A549 (cell line): ENCODE measurements at regions not wholly inside any gene's neighbourhood (a gene's known extent, or its start where the extent isn't known, plus 50 kb on each side); places are given as distances from the start of the nearest gene placed in this dataset.

Experiments used
- ATAC-seq, 2 experiments: fragments of 200-7000 bp in 1 of 2; fragments of >200 bp in 1 of 2; cut with Nextera tagmentation in 1 of 2; cut with Tn5 transposase in 1 of 2; 3 replicates each; pipeline versions ENCODE4 v1.8.0 to v1.9.1; 2018 to 2020; ENCODE audit warnings: mild to moderate bottlenecking in 1 of 2, moderate library complexity in 1 of 2
- CTCF ChIA-PET: fragments of 300-600 bp; sonication (Branson Sonifier 250); formaldehyde crosslinking; extraction: SDS; loops from one replicate; lab custom pipeline; 2021; ENCODE audit warnings: antibody characterized with exemption, inconsistent platforms; lab: Yijun Ruan, JAX
- POLR2A ChIA-PET: fragments of 350-600 bp; formaldehyde crosslinking; extraction: SDS; loops from one replicate; lab custom pipeline; 2021; ENCODE audit warnings: antibody characterized with exemption, inconsistent platforms; lab: Yijun Ruan, JAX
- DNase-seq, 2 experiments: peaks; one replicate each; pipeline versions ENCODE4 v3.0.0 to v3.0.0-alpha.2; 2011 to 2016; ENCODE audit warnings: low read depth in 1 of 2, low spot score in 1 of 2
- FAIRE-seq: peaks from 2 replicates; lab custom pipeline; 2011; peaks lifted over from hg19 to GRCh38; lab: Jason Lieb, UNC
- H3K27ac ChIP-seq, 2 experiments: fragments of >200 bp; sonication (Bioruptor Twin); formaldehyde crosslinking; 3 replicates each; pipeline ENCODE4 v1.5.1; 2016 to 2017
- H3K4me1 ChIP-seq: fragments of >200 bp; sonication (Bioruptor Twin); formaldehyde crosslinking; 3 replicates; pipeline ENCODE4 v1.6.1; 2016
- H3K4me2 ChIP-seq: fragments of >200 bp; sonication (Bioruptor Twin); formaldehyde crosslinking; 3 replicates; pipeline ENCODE4 v1.6.1; 2016
- H3K4me3 ChIP-seq: fragments of >200 bp; sonication (Bioruptor Twin); formaldehyde crosslinking; 3 replicates; pipeline ENCODE4 v1.5.1; 2016
- H3K9me3 ChIP-seq: fragments of >200 bp; sonication (Bioruptor Twin); formaldehyde crosslinking; 3 replicates; pipeline ENCODE4 v1.6.1; 2016
- ATOH8 ChIP-seq: fragments of 250-450 bp; sonication (Bioruptor Pico); IDR thresholded peaks from 2 replicates; pipeline ENCODE4 v1.5.0; 2020; ENCODE audit warnings: low read depth, mild to moderate bottlenecking, moderate library complexity
- CEBPB ChIP-seq, 2 experiments: fragments of >200 bp in 1 of 2; sonication (Bioruptor Twin) in 1 of 2; formaldehyde crosslinking in 1 of 2; IDR thresholded peaks; 2 replicates each; pipeline ENCODE4 v1.6.1; 2012 to 2016
- CTCF ChIP-seq: fragments of >200 bp; sonication (Bioruptor Twin); formaldehyde crosslinking; IDR thresholded peaks from 3 replicates; pipeline ENCODE4 v1.5.1; 2016
- EP300 ChIP-seq, 2 experiments: fragments of >200 bp; sonication (Bioruptor Twin); formaldehyde crosslinking; IDR thresholded peaks; 2 replicates in 1 of 2; 3 replicates in 1 of 2; pipeline ENCODE4 v1.6.1; 2016 to 2017
- FOSL2 ChIP-seq, 2 experiments: fragments of 450-650 bp in 1 of 2; fragments of >200 bp in 1 of 2; sonication (Bioruptor Twin) in 1 of 2; formaldehyde crosslinking; IDR thresholded peaks; 2 replicates each; pipeline versions ENCODE4 v1.5.0 to v1.6.1; 2016 to 2020; ENCODE audit warnings: mild to moderate bottlenecking in 1 of 2, moderate library complexity in 1 of 2
- FOXS1 ChIP-seq: fragments of 250-450 bp; sonication (Bioruptor Pico); IDR thresholded peaks from 2 replicates; pipeline ENCODE4 v1.5.0; 2020; ENCODE audit warnings: mild to moderate bottlenecking, moderate library complexity
- GATA3 ChIP-seq: IDR thresholded peaks from 2 replicates; pipeline ENCODE4 v1.6.1; 2012; ENCODE audit warnings: borderline replicate concordance
- HDAC2 ChIP-seq: fragments of 200-600 bp; sonication (generic); IDR thresholded peaks from 2 replicates; pipeline ENCODE4 v1.6.1; 2016
- HOXB13 ChIP-seq: fragments of 250-450 bp; sonication (Bioruptor Pico); IDR thresholded peaks from 2 replicates; pipeline ENCODE4 v1.5.0; 2020; ENCODE audit warnings: low read depth, mild to moderate bottlenecking, moderate library complexity
- JUN ChIP-seq, 2 experiments: fragments of >200 bp; sonication (Bioruptor Twin); formaldehyde crosslinking; IDR thresholded peaks; 2 replicates in 1 of 2; 3 replicates in 1 of 2; pipeline ENCODE4 v1.6.1; 2016 to 2017
- JUNB ChIP-seq: fragments of >200 bp; sonication (Bioruptor Twin); formaldehyde crosslinking; IDR thresholded peaks from 2 replicates; pipeline ENCODE4 v1.6.1; 2016
- KDM1A ChIP-seq: fragments of 200-600 bp; sonication (generic); IDR thresholded peaks from 2 replicates; pipeline ENCODE4 v1.6.1; 2016; ENCODE audit warnings: low read depth, mild to moderate bottlenecking
- KDM5A ChIP-seq: fragments of 200-600 bp; sonication (generic); IDR thresholded peaks from 2 replicates; pipeline ENCODE4 v1.6.1; 2016; ENCODE audit warnings: antibody characterized with exemption, mild to moderate bottlenecking
- MAFK ChIP-seq: fragments of 450-650 bp; IDR thresholded peaks from 2 replicates; pipeline ENCODE4 v1.6.1; 2014; ENCODE audit not compliant: partially characterized antibody
- MAX ChIP-seq: IDR thresholded peaks from 2 replicates; pipeline ENCODE4 v1.6.1; 2012
- MYC ChIP-seq: IDR thresholded peaks from 2 replicates; pipeline ENCODE4 v1.6.1; 2012; ENCODE audit warnings: mild to moderate bottlenecking, inconsistent platforms, low read length, improper control_type of control experiment, borderline replicate concordance
- RARB ChIP-seq: fragments of 250-450 bp; sonication (Bioruptor Pico); IDR thresholded peaks from 2 replicates; pipeline ENCODE4 v1.8.0; 2021; ENCODE audit warnings: mild to moderate bottlenecking, moderate library complexity
- RCOR1 ChIP-seq: fragments of 150-350 bp; IDR thresholded peaks from 2 replicates; pipeline ENCODE4 v1.6.1; 2014; ENCODE audit warnings: antibody characterized with exemption, low read length, low read depth
- REST ChIP-seq: fragments of 200-600 bp; sonication (generic); IDR thresholded peaks from 2 replicates; pipeline ENCODE4 v1.6.1; 2016; ENCODE audit warnings: antibody characterized with exemption, mild to moderate bottlenecking, moderate library complexity
- SMC3 ChIP-seq: fragments of >200 bp; sonication (Bioruptor Twin); formaldehyde crosslinking; IDR thresholded peaks from 3 replicates; pipeline ENCODE4 v1.6.1; 2018; ENCODE audit warnings: inconsistent platforms
- USF2 ChIP-seq: fragments of 450-650 bp; IDR thresholded peaks from 2 replicates; pipeline ENCODE4 v1.6.1; 2014; ENCODE audit warnings: antibody characterized with exemption
- ZC3H11A ChIP-seq: fragments of 450-650 bp; IDR thresholded peaks from 2 replicates; pipeline ENCODE4 v1.6.1; 2014; ENCODE audit warnings: antibody characterized with exemption, mild to moderate bottlenecking
- ZFP36 ChIP-seq: fragments of 450-650 bp; IDR thresholded peaks from 2 replicates; pipeline ENCODE4 v1.6.1; 2014; ENCODE audit warnings: borderline replicate concordance; ENCODE audit not compliant: partially characterized antibody
- WGBS: methylation state at CpG from one replicate; pipeline ENCODE4 v1.1.6; 2017; ENCODE audit errors: missing lambda C conversion rate; 5-methylcytosine and 5-hydroxymethylcytosine counted together
- TF ChIP-seq, protein P1 (sequence below): IDR thresholded peaks from 2 replicates; pipeline ENCODE4 v1.6.1; 2012; ENCODE audit warnings: low read depth, borderline replicate concordance

GRCh38 chr2:107589079-107589491 lies 237.6 kb upstream of the RGPD4 start (continued):
- TF ChIP-seq KDM5A, result no peak
- TF ChIP-seq HDAC2, result no peak
- TF ChIP-seq MYC, result no peak
- TF ChIP-seq HOXB13 (CRISPR knock-in tag), result no peak
- no peak for TF ChIP-seq RCOR1
- TF ChIP-seq, protein P1, sequence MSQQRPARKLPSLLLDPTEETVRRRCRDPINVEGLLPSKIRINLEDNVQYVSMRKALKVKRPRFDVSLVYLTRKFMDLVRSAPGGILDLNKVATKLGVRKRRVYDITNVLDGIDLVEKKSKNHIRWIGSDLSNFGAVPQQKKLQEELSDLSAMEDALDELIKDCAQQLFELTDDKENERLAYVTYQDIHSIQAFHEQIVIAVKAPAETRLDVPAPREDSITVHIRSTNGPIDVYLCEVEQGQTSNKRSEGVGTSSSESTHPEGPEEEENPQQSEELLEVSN, result no peak
- no peak for TF ChIP-seq GATA3

GRCh38 chr2:107591561-107592279 lies 235.0 kb upstream of the RGPD4 start:
- ChIA-PET POLR2A (no interaction called here), CTCF (no interaction called here)
- Histone ChIP-seq H3K4me1 (peaks cover 7% of the 10 kb centered on the region; the same call in 1 of the 3 replicates), H3K4me3 (no peak overlapping the region), H3K4me2 (no peak overlapping the region), H3K27ac (no peak overlapping the region), H3K9me3 (no peaks in the 10 kb centered on the region)
- TF ChIP-seq CEBPB (IDR thresholded peaks at IDR 0.05) (no peak), KDM5A (no peak), CTCF (no peak)
- ATAC-seq, result no peak
- DNase-seq, result no peak
- no peak for FAIRE-seq
- WGBS, result 34% methylated on average over 3 of the region's 3 CpGs

DNA sequence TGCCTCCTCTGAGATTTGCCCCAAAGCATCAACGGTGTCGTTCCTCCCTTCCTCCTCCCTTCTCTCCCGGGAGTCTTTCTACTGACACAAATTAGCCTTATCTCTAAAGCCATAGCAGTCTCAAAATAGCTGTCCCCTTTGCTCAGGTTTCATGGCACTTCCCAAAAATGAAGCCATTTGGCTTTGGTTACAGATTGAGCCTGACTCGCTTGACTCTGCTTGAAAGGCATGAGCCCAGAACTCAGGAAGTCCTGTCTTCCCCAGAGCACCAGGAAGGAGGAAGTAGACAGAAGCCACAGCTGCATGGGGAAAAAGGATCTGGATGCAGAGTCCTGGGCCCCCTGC lies 234.4 kb upstream of the RGPD4 start:
- no peak for FAIRE-seq
- H3K4me3 ChIP-seq, result no peak overlapping the region
- H3K27ac ChIP-seq, result no peak overlapping the region
- CTCF ChIA-PET, result no interaction called here
- ATAC-seq, result no peak
- no peak for TF ChIP-seq JUN (IDR thresholded peaks at IDR 0.05)
- TF ChIP-seq EP300 (IDR thresholded peaks at IDR 0.05), result no peak
- TF ChIP-seq MAFK, result no peak
- TF ChIP-seq ZC3H11A, result no peak
- TF ChIP-seq RARB (CRISPR knock-in tag), result no peak
- no peak for TF ChIP-seq FOSL2 (IDR thresholded peaks at IDR 0.05)
- no peak for TF ChIP-seq FOSL2 (CRISPR knock-in tag; IDR thresholded peaks at IDR 0.05)
- no peak for TF ChIP-seq USF2
- TF ChIP-seq SMC3, result no peak
- no peak for TF ChIP-seq JUNB
- WGBS, result 70% methylated on average over 4 of the region's 4 CpGs
- no peak overlapping the region for H3K4me2 ChIP-seq
- no peaks in the 10 kb centered on the region for H3K9me3 ChIP-seq
- POLR2A ChIA-PET, result no interaction called here
- no peak for DNase-seq
- H3K4me1 ChIP-seq, result peaks cover 7% of the 10 kb centered on the region; the same call in 1 of the 3 replicates

- DNase-seq (no peak), FAIRE-seq (no peak), ATAC-seq (no peak)
- WGBS, result 87% methylated on average over 5 of the region's 5 CpGs
- POLR2A ChIA-PET, result no interaction called here
- CTCF ChIA-PET, result interaction anchor here (1.0 to 1.7 kb wide), 2 partner anchors 19 to 68 kb away, joined by 4 read pairs; no protein-coding TSS in a partner anchor
- Histone ChIP-seq H3K4me3 (no peak overlapping the region), H3K4me2 (peak overlapping the region; percentile 45; the same call in 2 of the 3 replicates), H3K9me3 (no peaks in the 10 kb centered on the region), H3K4me1 (peaks cover 7% of the 10 kb centered on the region; the same call in 1 of the 3 replicates), H3K27ac (no peak overlapping the region)
- TF ChIP-seq ATOH8, result no peak
- no peak for TF ChIP-seq REST
- no peak for TF ChIP-seq MAX
- TF ChIP-seq FOXS1 (CRISPR knock-in tag), result no peak
- TF ChIP-seq KDM1A, result no peak
- TF ChIP-seq ZFP36, result no peak
These were observed 231.4 kb upstream of the RGPD4 start for GRCh38 chr2:107595285-107595684.
